WTC11 (cell line): ENCODE measurements at regions not wholly inside any gene's neighbourhood (a gene's known extent, or its start where the extent isn't known, plus 50 kb on each side); places are given as distances from the start of the nearest gene placed in this dataset.
A peak's percentile ranks its signal among the peaks of the same experiment; 100 is the strongest.

Source experiments
- ATAC-seq: fragments of 200-7000 bp; cut with Tn5 transposase; 2 replicates; pipeline ENCODE4 v1.10.0; 2021; ENCODE audit warnings: mild to moderate bottlenecking, moderate library complexity
- CTCF ChIA-PET: fragments of 300-600 bp; sonication (Branson Sonifier 250); formaldehyde crosslinking; loops from one replicate; lab custom pipeline; 2021; ENCODE audit warnings: antibody characterized with exemption; lab: Charles Lee
- POLR2A ChIA-PET: fragments of 350-600 bp; sonication (Branson Sonifier 250); formaldehyde crosslinking; loops from one replicate; lab custom pipeline; 2021; ENCODE audit warnings: antibody characterized with exemption; lab: Charles Lee
- DNase-seq: peaks from one replicate; pipeline ENCODE4 v3.0.0; 2021; ENCODE audit warnings: low spot score
- H3K27ac Mint-ChIP-seq: 2 replicates; pipeline ENCODE4 v1.8.0; 2021; ENCODE audit warnings: mixed read lengths
- H3K27me3 Mint-ChIP-seq: 2 replicates; pipeline ENCODE4 v1.8.0; 2021; ENCODE audit warnings: low read depth, mild to moderate bottlenecking, moderate library complexity, mixed read lengths
- H3K36me3 Mint-ChIP-seq: 2 replicates; pipeline ENCODE4 v1.8.0; 2021; ENCODE audit warnings: mixed read lengths
- H3K4me1 Mint-ChIP-seq: 2 replicates; pipeline ENCODE4 v1.8.0; 2022; ENCODE audit warnings: mixed read lengths
- H3K4me3 Mint-ChIP-seq: 2 replicates; pipeline ENCODE4 v1.8.0; 2021; ENCODE audit warnings: mild to moderate bottlenecking, moderate library complexity, mixed read lengths
- H3K9me3 Mint-ChIP-seq: 2 replicates; pipeline ENCODE4 v1.8.0; 2021; ENCODE audit warnings: mixed read lengths
- CREM ChIP-seq: sonication (generic); formaldehyde crosslinking; IDR thresholded peaks from 2 replicates; pipeline ENCODE4 v1.8.1; 2022; ENCODE audit warnings: mild to moderate bottlenecking, missing genetic modification reagents, moderate library complexity
- ETV6 ChIP-seq: sonication (generic); formaldehyde crosslinking; IDR thresholded peaks from 2 replicates; pipeline ENCODE4 v1.8.1; 2022; ENCODE audit warnings: mild to moderate bottlenecking, missing genetic modification reagents
- FOXJ3 ChIP-seq: sonication (generic); formaldehyde crosslinking; IDR thresholded peaks from 2 replicates; pipeline ENCODE4 v1.9.0; 2021; ENCODE audit warnings: missing genetic modification reagents, mild to moderate bottlenecking, borderline replicate concordance
- FOXK1 ChIP-seq: sonication (generic); formaldehyde crosslinking; IDR thresholded peaks from 2 replicates; pipeline ENCODE4 v1.8.0; 2022; ENCODE audit warnings: mild to moderate bottlenecking, moderate library complexity, missing genetic modification reagents
- FOXP1 ChIP-seq: sonication (generic); formaldehyde crosslinking; IDR thresholded peaks from 2 replicates; pipeline ENCODE4 v1.8.0; 2022; ENCODE audit warnings: missing genetic modification reagents, mild to moderate bottlenecking, moderate library complexity, borderline replicate concordance
- GABPB1 ChIP-seq: sonication (generic); formaldehyde crosslinking; IDR thresholded peaks from 2 replicates; pipeline ENCODE4 v1.8.1; 2023; ENCODE audit warnings: mild to moderate bottlenecking, missing genetic modification reagents
- HMGA2 ChIP-seq: fragments of 250-450 bp; sonication (Bioruptor Pico); IDR thresholded peaks from 2 replicates; pipeline ENCODE4 v1.4.0; 2021; ENCODE audit warnings: mild to moderate bottlenecking, moderate library complexity
- JUN ChIP-seq: sonication (generic); formaldehyde crosslinking; IDR thresholded peaks from 2 replicates; pipeline ENCODE4 v1.8.0; 2023; ENCODE audit warnings: mild to moderate bottlenecking, missing genetic modification reagents
- NFE2L1 ChIP-seq: sonication (generic); formaldehyde crosslinking; IDR thresholded peaks from 2 replicates; pipeline ENCODE4 v1.8.1; 2023; ENCODE audit warnings: missing genetic modification reagents
- NR2C2 ChIP-seq: sonication (generic); formaldehyde crosslinking; IDR thresholded peaks from 2 replicates; pipeline ENCODE4 v1.8.0; 2022; ENCODE audit warnings: mild to moderate bottlenecking, missing genetic modification reagents
- OVOL2 ChIP-seq: fragments of 250-450 bp; sonication (Bioruptor Pico); IDR thresholded peaks from 2 replicates; pipeline ENCODE4 v1.9.0; 2021; ENCODE audit warnings: mild to moderate bottlenecking, borderline replicate concordance
- PRRX2 ChIP-seq: fragments of 250-450 bp; sonication (Bioruptor Pico); IDR thresholded peaks from 2 replicates; pipeline ENCODE4 v1.8.0; 2021; ENCODE audit warnings: mild to moderate bottlenecking
- RELA ChIP-seq: sonication (generic); formaldehyde crosslinking; IDR thresholded peaks from 2 replicates; pipeline ENCODE4 v1.8.1; 2022; ENCODE audit warnings: missing genetic modification reagents, mild to moderate bottlenecking, borderline replicate concordance
- SOX15 ChIP-seq: fragments of 250-450 bp; sonication (Bioruptor Pico); IDR thresholded peaks from 2 replicates; pipeline ENCODE4 v1.9.0; 2021; ENCODE audit warnings: mild to moderate bottlenecking
- TEAD1 ChIP-seq: sonication (generic); formaldehyde crosslinking; IDR thresholded peaks from 2 replicates; pipeline ENCODE4 v1.8.0; 2022; ENCODE audit warnings: mild to moderate bottlenecking, missing genetic modification reagents
- TEAD4 ChIP-seq: sonication (generic); formaldehyde crosslinking; IDR thresholded peaks from 2 replicates; pipeline ENCODE4 v1.8.0; 2022; ENCODE audit warnings: mild to moderate bottlenecking, missing genetic modification reagents
- ZBTB21 ChIP-seq: sonication (generic); formaldehyde crosslinking; IDR thresholded peaks from 2 replicates; pipeline ENCODE4 v1.8.1; 2023; ENCODE audit warnings: mild to moderate bottlenecking, missing genetic modification reagents, borderline replicate concordance
- ZNF232 ChIP-seq: sonication (generic); formaldehyde crosslinking; IDR thresholded peaks from 2 replicates; pipeline ENCODE4 v1.8.0; 2022; ENCODE audit warnings: mild to moderate bottlenecking, missing genetic modification reagents
- ZNF317 ChIP-seq: sonication (generic); formaldehyde crosslinking; IDR thresholded peaks from 2 replicates; pipeline ENCODE4 v1.8.1; 2023; ENCODE audit warnings: low read depth, mild to moderate bottlenecking, moderate library complexity, missing genetic modification reagents, borderline replicate concordance
- ZNF396 ChIP-seq: fragments of 250-450 bp; sonication (Bioruptor Pico); IDR thresholded peaks from 2 replicates; pipeline ENCODE4 v1.8.0; 2021; ENCODE audit warnings: mild to moderate bottlenecking, moderate library complexity, borderline replicate concordance
- ZNF671 ChIP-seq: fragments of 250-450 bp; sonication (Bioruptor Pico); IDR thresholded peaks from 2 replicates; pipeline ENCODE4 v1.8.0; 2021; ENCODE audit warnings: mild to moderate bottlenecking
- TF ChIP-seq, protein P1 (sequence below): fragments of 250-450 bp; sonication (Bioruptor Pico); IDR thresholded peaks from 2 replicates; pipeline ENCODE4 v1.8.0; 2021; ENCODE audit warnings: mild to moderate bottlenecking
- TF ChIP-seq, protein P2 (sequence below): sonication (generic); formaldehyde crosslinking; IDR thresholded peaks from 2 replicates; pipeline ENCODE4 v1.8.1; 2022; ENCODE audit warnings: low read depth, missing genetic modification reagents, borderline replicate concordance
- TF ChIP-seq, protein P3 (sequence below): sonication (generic); formaldehyde crosslinking; conservative IDR thresholded peaks from 2 replicates; pipeline ENCODE4 v1.8.1; 2022; ENCODE audit warnings: mild to moderate bottlenecking, missing genetic modification reagents
- TF ChIP-seq, protein P4 (sequence below): sonication (generic); formaldehyde crosslinking; IDR thresholded peaks from 2 replicates; pipeline ENCODE4 v1.8.1; 2023; ENCODE audit warnings: mild to moderate bottlenecking, missing genetic modification reagents, moderate library complexity
- TF ChIP-seq, protein P5 (sequence below): fragments of 200-600 bp; IDR thresholded peaks from 2 replicates; pipeline ENCODE4 v1.8.0; 2022; ENCODE audit warnings: antibody characterized with exemption
- TF ChIP-seq, protein P6 (sequence below): fragments of 250-450 bp; sonication (Bioruptor Pico); conservative IDR thresholded peaks from 2 replicates; pipeline ENCODE4 v1.9.0; 2021; ENCODE audit warnings: mild to moderate bottlenecking
- TF ChIP-seq, protein P7 (sequence below): sonication (generic); formaldehyde crosslinking; IDR thresholded peaks from 2 replicates; pipeline ENCODE4 v1.8.1; 2023; ENCODE audit warnings: mild to moderate bottlenecking, missing genetic modification reagents, moderate library complexity

DNA sequence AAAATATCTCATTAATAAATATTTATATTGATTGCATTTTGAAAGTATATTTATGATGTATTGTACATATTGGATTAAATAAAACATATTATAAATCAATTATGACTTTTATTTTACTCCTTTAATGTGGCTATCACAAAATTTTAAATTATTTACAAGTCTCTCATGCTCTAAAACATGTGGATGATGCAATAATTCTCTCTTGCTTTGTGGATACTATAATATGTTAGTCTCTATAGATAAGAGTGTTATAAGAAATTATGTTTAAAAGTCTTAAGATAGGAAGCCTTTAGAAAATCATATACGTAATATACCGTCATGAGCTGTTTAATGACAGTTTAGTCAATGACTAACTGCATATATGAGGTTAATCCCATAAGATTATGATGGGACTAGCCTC is 547.4 kb upstream of the ALCAM start:
- Mint-ChIP-seq H3K9me3 (peaks cover 44% of the 10 kb centered on the region), H3K27ac (no peak overlapping the region), H3K4me3 (no peak overlapping the region), H3K27me3 (peaks cover 10% of the 10 kb centered on the region), H3K36me3 (peaks cover 42% of the 10 kb centered on the region), H3K4me1 (peaks cover 27% of the 10 kb centered on the region)
- ChIA-PET CTCF (no interaction called here), POLR2A (no interaction called here)
- DNase-seq, result no peak
- ATAC-seq, result no peak
- TF ChIP-seq GABPB1 (CRISPR knock-in tag) (no peak), HMGA2 (CRISPR knock-in tag) (no peak), PRRX2 (CRISPR knock-in tag) (no peak), ETV6 (CRISPR knock-in tag) (no peak)

DNA sequence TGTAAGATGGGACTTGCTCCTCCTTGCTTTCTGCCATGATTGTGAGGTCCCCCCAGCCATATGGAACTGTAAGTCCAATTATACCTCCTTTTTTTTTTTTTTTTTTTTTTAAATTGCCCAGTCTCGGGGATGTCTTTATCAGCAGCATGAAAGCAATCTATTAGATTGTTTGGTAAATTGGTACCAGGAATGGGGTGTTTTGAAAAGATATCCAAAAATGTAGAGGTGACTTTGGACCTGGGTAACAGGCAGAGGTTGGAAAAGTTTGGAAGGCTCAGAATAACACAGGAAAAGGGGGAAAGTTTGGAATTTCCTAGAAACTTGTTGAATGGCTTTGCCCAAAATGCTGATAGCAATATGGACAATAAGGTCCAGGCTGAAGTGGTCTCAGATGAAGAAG is 545.8 kb upstream of the ALCAM start:
- H3K27me3 Mint-ChIP-seq, result peaks cover 10% of the 10 kb centered on the region
- peaks cover 45% of the 10 kb centered on the region for H3K36me3 Mint-ChIP-seq
- TF ChIP-seq TEAD1 (no peak), ZBTB21 (CRISPR knock-in tag) (no peak), FOXP1 (CRISPR knock-in tag) (no peak), ETV6 (CRISPR knock-in tag) (no peak), SOX15 (no peak), GABPB1 (CRISPR knock-in tag) (no peak), ZNF317 (no peak), ZNF671 (CRISPR knock-in tag) (no peak), FOXK1 (no peak), OVOL2 (CRISPR knock-in tag) (no peak), RELA (no peak)
- TF ChIP-seq, protein P1, sequence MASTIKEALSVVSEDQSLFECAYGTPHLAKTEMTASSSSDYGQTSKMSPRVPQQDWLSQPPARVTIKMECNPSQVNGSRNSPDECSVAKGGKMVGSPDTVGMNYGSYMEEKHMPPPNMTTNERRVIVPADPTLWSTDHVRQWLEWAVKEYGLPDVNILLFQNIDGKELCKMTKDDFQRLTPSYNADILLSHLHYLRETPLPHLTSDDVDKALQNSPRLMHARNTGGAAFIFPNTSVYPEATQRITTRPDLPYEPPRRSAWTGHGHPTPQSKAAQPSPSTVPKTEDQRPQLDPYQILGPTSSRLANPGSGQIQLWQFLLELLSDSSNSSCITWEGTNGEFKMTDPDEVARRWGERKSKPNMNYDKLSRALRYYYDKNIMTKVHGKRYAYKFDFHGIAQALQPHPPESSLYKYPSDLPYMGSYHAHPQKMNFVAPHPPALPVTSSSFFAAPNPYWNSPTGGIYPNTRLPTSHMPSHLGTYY, result no peak
- TF ChIP-seq, protein P2, sequence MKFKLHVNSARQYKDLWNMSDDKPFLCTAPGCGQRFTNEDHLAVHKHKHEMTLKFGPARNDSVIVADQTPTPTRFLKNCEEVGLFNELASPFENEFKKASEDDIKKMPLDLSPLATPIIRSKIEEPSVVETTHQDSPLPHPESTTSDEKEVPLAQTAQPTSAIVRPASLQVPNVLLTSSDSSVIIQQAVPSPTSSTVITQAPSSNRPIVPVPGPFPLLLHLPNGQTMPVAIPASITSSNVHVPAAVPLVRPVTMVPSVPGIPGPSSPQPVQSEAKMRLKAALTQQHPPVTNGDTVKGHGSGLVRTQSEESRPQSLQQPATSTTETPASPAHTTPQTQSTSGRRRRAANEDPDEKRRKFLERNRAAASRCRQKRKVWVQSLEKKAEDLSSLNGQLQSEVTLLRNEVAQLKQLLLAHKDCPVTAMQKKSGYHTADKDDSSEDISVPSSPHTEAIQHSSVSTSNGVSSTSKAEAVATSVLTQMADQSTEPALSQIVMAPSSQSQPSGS (CRISPR knock-in tag), result no peak
- H3K4me1 Mint-ChIP-seq, result peaks cover 35% of the 10 kb centered on the region
- no peak for DNase-seq
- no peak for ATAC-seq
- ChIA-PET CTCF (no interaction called here), POLR2A (no interaction called here)
- H3K9me3 Mint-ChIP-seq, result peaks cover 47% of the 10 kb centered on the region
- H3K4me3 Mint-ChIP-seq, result no peak overlapping the region
- no peak overlapping the region for H3K27ac Mint-ChIP-seq

DNA sequence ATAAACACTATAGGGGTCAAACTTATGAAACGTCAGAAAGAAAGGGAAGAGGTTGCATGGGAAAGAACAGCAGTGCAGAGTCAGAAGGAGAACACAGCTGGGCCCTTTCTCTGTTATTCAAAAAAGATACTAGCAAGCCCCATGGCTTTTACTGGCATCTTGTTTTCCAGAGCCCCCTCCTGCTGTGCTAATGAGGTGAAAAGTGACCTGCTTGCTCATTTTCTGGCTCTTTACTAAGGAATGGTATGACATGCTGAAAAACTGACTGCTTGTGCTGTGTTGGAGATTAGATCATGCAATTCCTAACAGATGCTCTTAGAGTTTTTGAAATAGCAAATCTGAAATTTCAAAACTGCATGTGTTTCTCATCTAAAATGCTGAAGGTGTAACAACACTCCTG is 541.6 kb upstream of the ALCAM start:
- Mint-ChIP-seq H3K27me3 (peaks cover 10% of the 10 kb centered on the region), H3K36me3 (peaks cover 42% of the 10 kb centered on the region), H3K27ac (peak overlapping the region; percentile 77; the same call in 1 of the 2 replicates), H3K4me3 (no peak overlapping the region), H3K4me1 (peaks cover 27% of the 10 kb centered on the region), H3K9me3 (peaks cover 40% of the 10 kb centered on the region)
- ATAC-seq (peak; percentile 95), DNase-seq (peak; percentile 57)
- POLR2A ChIA-PET, result no interaction called here
- CTCF ChIA-PET, result no interaction called here
- TF ChIP-seq NFE2L1 (CRISPR knock-in tag) (no peak), JUN (no peak), ZNF317 (no peak), CREM (no peak), TEAD4 (CRISPR knock-in tag) (no peak), FOXJ3 (no peak), ZNF232 (no peak), ZNF396 (CRISPR knock-in tag) (no peak), NR2C2 (no peak)
- TF ChIP-seq, protein P3, sequence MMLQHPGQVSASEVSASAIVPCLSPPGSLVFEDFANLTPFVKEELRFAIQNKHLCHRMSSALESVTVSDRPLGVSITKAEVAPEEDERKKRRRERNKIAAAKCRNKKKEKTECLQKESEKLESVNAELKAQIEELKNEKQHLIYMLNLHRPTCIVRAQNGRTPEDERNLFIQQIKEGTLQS (CRISPR knock-in tag), result no peak
- TF ChIP-seq, protein P4, sequence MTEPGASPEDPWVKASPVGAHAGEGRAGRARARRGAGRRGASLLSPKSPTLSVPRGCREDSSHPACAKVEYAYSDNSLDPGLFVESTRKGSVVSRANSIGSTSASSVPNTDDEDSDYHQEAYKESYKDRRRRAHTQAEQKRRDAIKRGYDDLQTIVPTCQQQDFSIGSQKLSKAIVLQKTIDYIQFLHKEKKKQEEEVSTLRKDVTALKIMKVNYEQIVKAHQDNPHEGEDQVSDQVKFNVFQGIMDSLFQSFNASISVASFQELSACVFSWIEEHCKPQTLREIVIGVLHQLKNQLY (CRISPR knock-in tag), result no peak
- TF ChIP-seq, protein P5, sequence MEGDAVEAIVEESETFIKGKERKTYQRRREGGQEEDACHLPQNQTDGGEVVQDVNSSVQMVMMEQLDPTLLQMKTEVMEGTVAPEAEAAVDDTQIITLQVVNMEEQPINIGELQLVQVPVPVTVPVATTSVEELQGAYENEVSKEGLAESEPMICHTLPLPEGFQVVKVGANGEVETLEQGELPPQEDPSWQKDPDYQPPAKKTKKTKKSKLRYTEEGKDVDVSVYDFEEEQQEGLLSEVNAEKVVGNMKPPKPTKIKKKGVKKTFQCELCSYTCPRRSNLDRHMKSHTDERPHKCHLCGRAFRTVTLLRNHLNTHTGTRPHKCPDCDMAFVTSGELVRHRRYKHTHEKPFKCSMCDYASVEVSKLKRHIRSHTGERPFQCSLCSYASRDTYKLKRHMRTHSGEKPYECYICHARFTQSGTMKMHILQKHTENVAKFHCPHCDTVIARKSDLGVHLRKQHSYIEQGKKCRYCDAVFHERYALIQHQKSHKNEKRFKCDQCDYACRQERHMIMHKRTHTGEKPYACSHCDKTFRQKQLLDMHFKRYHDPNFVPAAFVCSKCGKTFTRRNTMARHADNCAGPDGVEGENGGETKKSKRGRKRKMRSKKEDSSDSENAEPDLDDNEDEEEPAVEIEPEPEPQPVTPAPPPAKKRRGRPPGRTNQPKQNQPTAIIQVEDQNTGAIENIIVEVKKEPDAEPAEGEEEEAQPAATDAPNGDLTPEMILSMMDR, result no peak
- TF ChIP-seq, protein P6, sequence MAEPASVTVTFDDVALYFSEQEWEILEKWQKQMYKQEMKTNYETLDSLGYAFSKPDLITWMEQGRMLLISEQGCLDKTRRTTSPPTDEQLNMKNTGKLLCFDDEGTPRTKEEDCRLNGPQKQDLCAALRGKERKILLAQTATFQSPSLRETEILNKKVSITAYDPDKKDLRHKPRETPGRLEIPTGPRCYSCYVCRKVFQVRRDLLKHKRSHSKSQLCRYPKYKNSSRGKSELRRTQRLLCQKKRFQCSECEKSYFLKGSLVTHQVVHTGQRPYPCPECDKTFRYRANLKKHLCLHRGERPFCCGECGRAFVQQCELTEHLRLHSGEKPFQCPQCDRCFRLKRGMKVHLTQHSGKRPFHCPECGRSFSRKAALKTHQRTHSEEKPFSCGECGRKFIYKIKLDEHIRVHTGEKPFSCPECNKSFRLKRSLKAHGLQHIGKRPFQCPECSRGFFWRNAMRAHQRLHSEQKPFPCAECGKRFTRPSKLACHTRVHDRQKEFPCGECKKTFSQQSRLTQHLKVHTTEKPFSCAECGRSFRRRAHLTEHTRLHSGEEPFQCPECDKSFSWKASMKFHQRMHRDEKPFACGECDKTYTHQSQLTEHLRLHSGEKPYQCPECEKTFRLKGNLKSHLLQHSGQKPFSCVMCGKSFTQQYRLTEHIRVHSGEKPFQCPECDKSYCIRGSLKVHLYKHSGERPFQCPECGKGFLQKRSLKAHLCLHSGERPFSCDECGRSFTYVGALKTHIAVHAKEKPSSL (CRISPR knock-in tag), result no peak
- TF ChIP-seq, protein P7, sequence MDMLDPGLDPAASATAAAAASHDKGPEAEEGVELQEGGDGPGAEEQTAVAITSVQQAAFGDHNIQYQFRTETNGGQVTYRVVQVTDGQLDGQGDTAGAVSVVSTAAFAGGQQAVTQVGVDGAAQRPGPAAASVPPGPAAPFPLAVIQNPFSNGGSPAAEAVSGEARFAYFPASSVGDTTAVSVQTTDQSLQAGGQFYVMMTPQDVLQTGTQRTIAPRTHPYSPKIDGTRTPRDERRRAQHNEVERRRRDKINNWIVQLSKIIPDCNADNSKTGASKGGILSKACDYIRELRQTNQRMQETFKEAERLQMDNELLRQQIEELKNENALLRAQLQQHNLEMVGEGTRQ (CRISPR knock-in tag), result no peak
